Activated naive CD4-positive, alpha-beta T cell treated with anti-CD3 and anti-CD28 coated beads, Interleukin-2, amount 10 ng/mL, durations not matched to agents 7 days and 5 days (primary cell): ENCODE measurements at regions not wholly inside any gene's neighbourhood (a gene's known extent, or its start where the extent isn't known, plus 50 kb on each side); places are given as distances from the start of the nearest gene placed in this dataset.

Experiments used
- CTCF ChIA-PET: fragments of 350-600 bp; sonication (Branson Sonifier 250); formaldehyde crosslinking; loops from one replicate; lab custom pipeline; 2021; ENCODE audit warnings: antibody characterized with exemption; lab: Charles Lee
- DNase-seq: peaks from one replicate; pipeline ENCODE4 v3.0.0-alpha.2; 2020
- H3K27ac Mint-ChIP-seq: one replicate; pipeline ENCODE4 v1.8.0; 2021; ENCODE audit warnings: mild to moderate bottlenecking, moderate library complexity, mixed read lengths
- H3K27me3 Mint-ChIP-seq: one replicate; pipeline ENCODE4 v1.8.0; 2021; ENCODE audit warnings: mild to moderate bottlenecking, mixed read lengths
- H3K36me3 Mint-ChIP-seq: one replicate; pipeline ENCODE4 v1.8.0; 2021; ENCODE audit warnings: mixed read lengths
- H3K4me1 Mint-ChIP-seq: one replicate; pipeline ENCODE4 v1.8.0; 2021; ENCODE audit warnings: mixed read lengths
- H3K4me3 Mint-ChIP-seq: one replicate; pipeline ENCODE4 v1.8.0; 2021; ENCODE audit warnings: mild to moderate bottlenecking, moderate library complexity, mixed read lengths
- H3K9me3 Mint-ChIP-seq: one replicate; pipeline ENCODE4 v1.8.0; 2021; ENCODE audit warnings: mixed read lengths

DNA sequence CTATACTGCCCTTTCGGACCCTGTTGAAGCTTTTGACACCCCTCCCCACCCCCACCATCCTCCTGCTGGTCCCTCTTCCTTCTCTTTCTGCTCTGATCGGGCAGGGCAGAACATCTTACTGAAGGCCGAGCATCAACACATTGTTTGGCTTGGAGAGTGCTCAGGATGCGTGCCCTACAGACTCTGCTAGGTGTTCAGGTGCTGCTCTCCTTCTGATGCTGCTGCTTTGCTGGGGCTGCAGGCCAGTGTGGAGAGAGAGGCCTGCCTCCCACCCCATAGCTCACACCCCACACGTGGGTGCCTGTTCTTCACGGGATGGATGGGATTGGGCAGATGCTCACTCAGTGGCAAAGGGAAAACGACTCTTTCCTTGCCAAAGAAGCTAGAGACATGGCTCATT is 89.8 kb upstream of the ONECUT1 start:
- CTCF ChIA-PET: no interaction called here
- Mint-ChIP-seq H3K4me3 (no peak overlapping the region), H3K27ac (no peak overlapping the region), H3K27me3 (peaks cover 7% of the 10 kb centered on the region), H3K9me3 (no peaks in the 10 kb centered on the region), H3K4me1 (no peaks in the 10 kb centered on the region), H3K36me3 (no peaks in the 10 kb centered on the region)
- DNase-seq: no peak

DNA sequence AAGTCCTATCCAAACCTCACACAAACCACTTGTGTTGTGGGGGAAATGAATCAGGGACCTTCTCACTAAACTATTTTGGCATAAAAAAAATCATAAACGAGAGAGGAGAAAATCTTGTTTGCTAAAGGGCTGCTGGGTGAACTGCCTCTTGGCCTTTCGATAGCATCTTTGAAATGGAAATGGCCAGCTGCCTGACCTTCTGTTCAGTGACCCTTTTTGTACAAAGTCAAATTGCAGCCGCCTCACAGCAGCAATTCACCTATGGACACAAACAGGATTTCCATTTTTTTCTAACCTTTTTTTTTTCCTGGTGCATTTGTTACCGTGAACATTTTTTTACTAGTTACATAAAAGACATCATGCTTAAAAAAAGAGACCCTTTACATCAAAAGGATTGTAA is 89.0 kb upstream of the ONECUT1 start:
- Mint-ChIP-seq H3K36me3 (no peaks in the 10 kb centered on the region), H3K27ac (no peak overlapping the region), H3K4me1 (no peaks in the 10 kb centered on the region), H3K9me3 (no peaks in the 10 kb centered on the region), H3K4me3 (no peak overlapping the region), H3K27me3 (peaks cover 7% of the 10 kb centered on the region)
- CTCF ChIA-PET: no interaction called here
- DNase-seq: no peak

DNA sequence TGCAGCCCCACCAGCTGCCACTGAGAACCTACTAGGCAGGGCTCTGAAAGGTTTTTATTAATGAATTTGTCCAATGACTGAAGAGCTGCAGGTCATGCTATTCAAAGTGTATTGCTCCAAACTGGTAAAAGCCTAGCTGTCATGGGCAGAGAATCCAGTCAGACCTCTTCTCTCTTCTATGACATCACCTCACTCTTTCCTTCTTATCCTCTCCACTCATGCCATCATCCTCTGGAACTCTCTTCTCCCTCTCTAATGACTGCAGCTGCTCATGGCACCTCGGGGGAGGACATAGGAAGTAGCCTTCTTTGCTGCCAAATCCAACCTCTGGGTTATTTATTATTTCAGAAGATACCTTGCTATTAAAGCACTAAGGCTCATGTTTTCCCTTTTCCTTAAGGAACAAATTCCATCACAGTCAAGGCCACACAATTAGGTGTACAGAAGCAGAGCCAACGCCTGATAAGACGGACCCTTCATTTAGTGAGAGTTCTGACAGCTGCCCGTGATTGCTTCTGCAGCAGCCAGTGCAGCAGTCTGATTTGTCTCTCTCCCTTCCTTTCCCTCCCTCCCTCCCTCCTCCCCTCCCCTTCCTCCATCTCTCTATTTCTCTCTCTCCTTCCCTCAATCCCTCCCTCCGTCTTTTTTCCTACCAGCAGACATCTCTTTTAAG is 87.0 kb upstream of the ONECUT1 start:
- Mint-ChIP-seq H3K9me3 (no peaks in the 10 kb centered on the region), H3K27ac (no peak overlapping the region), H3K36me3 (no peaks in the 10 kb centered on the region), H3K4me3 (no peak overlapping the region), H3K4me1 (no peaks in the 10 kb centered on the region), H3K27me3 (peaks cover 7% of the 10 kb centered on the region)
- CTCF ChIA-PET: no interaction called here
- no peak for DNase-seq

DNA sequence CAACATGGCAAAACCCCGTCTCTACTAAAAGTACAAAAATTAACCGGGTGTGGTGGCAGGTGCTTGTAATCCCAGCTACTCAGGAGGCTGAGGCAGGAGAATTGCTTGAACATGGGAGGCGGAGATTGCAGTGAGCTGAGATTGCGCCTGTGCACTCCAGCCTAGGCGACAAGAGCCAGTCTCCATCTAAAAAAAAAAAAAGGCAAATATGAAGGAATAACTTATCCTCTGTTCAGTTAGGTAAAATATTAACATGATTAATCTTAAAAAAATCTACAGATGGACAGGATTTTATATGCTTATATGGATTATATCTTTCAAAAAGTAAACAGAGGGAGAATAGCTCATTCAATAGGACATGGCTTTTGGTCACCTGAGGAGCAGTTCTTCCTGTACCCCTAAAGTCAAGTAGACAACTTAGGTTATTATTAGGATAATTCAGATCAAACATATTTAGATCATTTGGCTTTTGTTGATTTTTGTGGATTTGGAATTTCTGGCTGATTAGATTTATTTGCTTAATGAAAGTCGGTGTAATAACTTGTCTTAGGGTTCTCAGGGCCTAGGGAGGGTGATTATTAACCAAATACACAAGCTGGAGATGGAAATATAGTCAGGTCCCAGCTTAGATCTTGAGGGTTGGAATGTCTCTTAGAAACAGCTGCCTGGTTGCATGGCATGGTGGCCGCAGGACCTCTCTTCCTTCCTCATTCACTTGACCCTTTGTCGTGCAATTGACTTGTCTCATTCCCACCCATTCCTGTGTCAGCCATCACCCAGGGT is 82.1 kb upstream of the ONECUT1 start:
- H3K27me3 Mint-ChIP-seq: no peaks in the 10 kb centered on the region
- H3K9me3 Mint-ChIP-seq: no peaks in the 10 kb centered on the region
- H3K4me1 Mint-ChIP-seq: no peaks in the 10 kb centered on the region
- no peak overlapping the region for H3K4me3 Mint-ChIP-seq
- H3K27ac Mint-ChIP-seq: no peak overlapping the region
- no peaks in the 10 kb centered on the region for H3K36me3 Mint-ChIP-seq
- CTCF ChIA-PET: no interaction called here
- DNase-seq: no peak

DNA sequence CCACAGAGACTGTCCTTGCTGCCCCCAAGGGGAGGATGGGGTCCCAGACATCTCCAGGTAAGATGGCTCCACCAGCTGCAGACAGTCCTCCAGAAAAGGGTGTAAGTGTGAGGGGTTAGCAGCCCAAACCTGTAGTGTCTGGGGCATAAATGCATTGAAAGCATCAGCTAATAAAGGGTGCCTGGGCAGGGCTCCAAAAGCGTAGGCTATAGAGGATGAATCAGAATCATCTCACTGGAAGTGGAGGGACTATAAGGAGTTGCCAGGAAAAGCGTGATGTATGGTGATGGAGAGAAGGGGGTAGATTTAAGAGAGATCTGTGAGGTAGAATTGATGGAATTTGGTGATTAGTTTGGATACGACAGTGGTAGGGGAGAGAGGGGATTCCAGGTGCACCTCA is 79.9 kb upstream of the ONECUT1 start:
- no peak for DNase-seq
- Mint-ChIP-seq H3K4me1 (no peaks in the 10 kb centered on the region), H3K27me3 (no peaks in the 10 kb centered on the region), H3K4me3 (no peak overlapping the region), H3K9me3 (peaks cover 2% of the 10 kb centered on the region), H3K36me3 (no peaks in the 10 kb centered on the region), H3K27ac (no peak overlapping the region)
- CTCF ChIA-PET: no interaction called here

DNA sequence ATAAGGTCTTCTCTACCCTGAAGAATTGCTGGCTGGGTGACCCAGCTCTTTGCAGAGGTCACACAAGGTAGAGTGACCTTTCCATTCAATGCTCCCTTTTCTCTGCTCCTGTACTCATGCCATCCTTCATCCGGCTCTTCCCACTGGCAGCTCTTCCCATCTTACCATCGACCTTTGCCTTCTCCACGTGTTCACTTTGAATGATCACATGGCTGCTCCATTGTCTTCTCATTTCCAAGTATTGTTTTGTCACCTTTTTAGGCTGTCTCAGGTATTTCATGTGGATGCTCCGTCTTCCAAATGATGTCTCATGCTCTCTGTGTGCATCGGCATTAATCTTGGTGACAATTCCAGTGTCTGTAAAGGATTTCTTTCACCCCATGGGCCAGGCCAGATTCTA is 76.6 kb upstream of the ONECUT1 start:
- no peak for DNase-seq
- H3K4me1 Mint-ChIP-seq: no peaks in the 10 kb centered on the region
- peaks cover 8% of the 10 kb centered on the region for H3K27me3 Mint-ChIP-seq
- H3K9me3 Mint-ChIP-seq: peaks cover 2% of the 10 kb centered on the region
- CTCF ChIA-PET: interaction anchor here (0.7 kb wide), 1 partner anchor 17 kb away, joined by 3 read pairs; no protein-coding TSS in a partner anchor
- H3K27ac Mint-ChIP-seq: no peak overlapping the region
- no peak overlapping the region for H3K4me3 Mint-ChIP-seq
- H3K36me3 Mint-ChIP-seq: no peaks in the 10 kb centered on the region

DNA sequence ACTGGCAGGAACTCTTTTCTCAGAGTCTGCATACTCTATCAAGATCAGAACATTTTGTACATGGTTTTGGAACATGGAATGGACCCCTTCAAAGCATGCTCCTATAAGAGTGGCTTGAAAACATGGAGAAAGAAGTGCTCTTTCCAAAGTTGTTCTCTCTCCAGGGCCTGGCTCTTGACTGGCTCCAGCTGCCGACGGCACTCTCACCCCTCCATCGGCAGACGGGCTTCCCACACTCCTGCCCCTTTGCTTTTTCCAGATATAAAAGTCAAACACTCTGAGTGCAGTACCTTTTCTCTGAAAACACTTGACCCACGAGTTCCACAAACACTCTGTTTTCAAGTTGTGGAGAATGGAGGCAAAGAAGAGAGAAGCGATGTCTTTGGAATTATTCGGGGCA is 72.5 kb upstream of the ONECUT1 start:
- Mint-ChIP-seq H3K4me1 (no peaks in the 10 kb centered on the region), H3K9me3 (peaks cover 2% of the 10 kb centered on the region), H3K27ac (no peak overlapping the region), H3K36me3 (no peaks in the 10 kb centered on the region), H3K27me3 (peaks cover 10% of the 10 kb centered on the region), H3K4me3 (no peak overlapping the region)
- no peak for DNase-seq
- CTCF ChIA-PET: no interaction called here

DNA sequence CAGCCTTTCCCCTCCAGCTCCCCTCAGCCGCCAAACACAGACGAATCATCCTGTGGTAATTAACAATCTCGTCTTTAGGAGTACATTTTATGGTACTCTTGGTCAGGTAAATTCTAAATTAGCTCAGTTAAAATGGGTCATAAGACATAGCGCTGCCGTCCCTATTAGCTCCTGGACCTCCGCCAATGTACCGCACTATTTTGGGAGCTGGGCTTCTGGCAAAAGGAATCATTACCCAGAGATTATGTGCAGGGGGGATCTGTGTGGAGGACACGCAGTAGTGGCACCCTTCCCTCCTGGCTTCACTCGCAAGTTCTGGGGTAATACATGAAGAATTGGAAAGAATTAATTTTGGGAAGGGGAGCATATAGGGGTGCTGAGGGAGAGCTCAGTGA is 68.6 kb upstream of the ONECUT1 start:
- CTCF ChIA-PET: no interaction called here
- Mint-ChIP-seq H3K27me3 (peaks cover 10% of the 10 kb centered on the region), H3K27ac (no peak overlapping the region), H3K4me3 (no peak overlapping the region), H3K9me3 (no peaks in the 10 kb centered on the region), H3K36me3 (no peaks in the 10 kb centered on the region), H3K4me1 (no peaks in the 10 kb centered on the region)
- no peak for DNase-seq

DNA sequence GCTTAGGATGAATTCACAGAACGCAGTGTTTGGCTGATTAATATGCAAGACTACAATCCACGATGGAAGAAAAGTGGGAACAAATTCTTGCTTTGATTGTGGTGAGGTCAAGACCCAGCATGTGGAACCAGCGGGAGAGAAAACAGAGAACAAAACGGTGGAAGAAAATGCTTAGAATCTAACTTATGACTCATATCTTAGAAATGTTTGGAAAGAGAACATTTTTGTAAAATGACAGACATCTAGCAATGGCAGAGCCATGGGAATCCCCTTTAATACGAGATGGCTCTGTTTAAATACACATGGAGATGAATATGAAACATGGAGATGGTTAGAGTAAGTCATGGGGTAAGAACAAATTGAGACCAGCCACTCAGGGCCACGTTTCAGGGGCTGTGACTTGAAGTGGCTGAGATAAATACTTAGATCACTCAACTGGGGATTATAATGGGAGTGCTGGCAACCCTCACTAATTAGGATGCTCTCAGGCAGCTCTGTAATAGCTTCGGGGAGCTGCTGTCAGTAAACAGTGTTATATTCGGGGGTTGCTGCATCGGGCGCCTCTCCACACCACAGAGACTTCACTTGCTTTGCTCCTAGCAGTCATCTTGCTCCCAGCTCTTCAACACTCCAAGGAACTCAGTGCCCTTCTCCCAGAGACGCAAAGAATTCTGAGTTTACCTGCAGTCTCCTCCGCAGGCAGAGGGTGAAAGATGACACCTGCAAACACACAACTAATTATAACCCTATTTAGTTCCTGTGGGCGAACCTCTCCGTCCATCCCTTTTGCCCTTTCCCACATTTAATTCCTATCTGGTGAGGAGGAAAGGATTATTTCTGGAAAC is 68.0 kb upstream of the ONECUT1 start:
- Mint-ChIP-seq H3K9me3 (no peaks in the 10 kb centered on the region), H3K27ac (no peak overlapping the region), H3K27me3 (peaks cover 10% of the 10 kb centered on the region), H3K4me3 (no peak overlapping the region), H3K36me3 (no peaks in the 10 kb centered on the region), H3K4me1 (no peaks in the 10 kb centered on the region)
- CTCF ChIA-PET: no interaction called here
- DNase-seq: no peak

DNA sequence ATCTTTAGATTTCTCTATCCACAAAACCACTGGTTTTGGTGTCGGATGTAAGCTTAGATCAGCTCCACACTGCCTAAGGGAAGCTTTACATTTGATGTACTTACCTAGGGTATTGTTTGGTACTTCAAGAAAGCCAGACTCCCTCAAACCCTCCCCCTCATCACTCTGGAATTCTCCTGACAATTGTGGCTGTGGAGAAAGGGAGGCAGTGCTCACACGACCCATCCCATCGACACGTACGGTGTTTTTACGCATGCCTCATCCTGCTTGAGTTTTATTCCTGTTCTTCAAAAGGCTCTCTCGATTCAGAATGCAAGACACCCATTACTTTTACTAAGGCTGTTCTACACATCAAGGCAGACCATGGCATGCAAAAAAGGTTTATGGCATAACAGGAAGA is 67.3 kb upstream of the ONECUT1 start:
- CTCF ChIA-PET: no interaction called here
- Mint-ChIP-seq H3K9me3 (no peaks in the 10 kb centered on the region), H3K4me3 (no peak overlapping the region), H3K27ac (no peak overlapping the region), H3K36me3 (no peaks in the 10 kb centered on the region), H3K27me3 (peaks cover 6% of the 10 kb centered on the region), H3K4me1 (no peaks in the 10 kb centered on the region)
- no peak for DNase-seq

DNA sequence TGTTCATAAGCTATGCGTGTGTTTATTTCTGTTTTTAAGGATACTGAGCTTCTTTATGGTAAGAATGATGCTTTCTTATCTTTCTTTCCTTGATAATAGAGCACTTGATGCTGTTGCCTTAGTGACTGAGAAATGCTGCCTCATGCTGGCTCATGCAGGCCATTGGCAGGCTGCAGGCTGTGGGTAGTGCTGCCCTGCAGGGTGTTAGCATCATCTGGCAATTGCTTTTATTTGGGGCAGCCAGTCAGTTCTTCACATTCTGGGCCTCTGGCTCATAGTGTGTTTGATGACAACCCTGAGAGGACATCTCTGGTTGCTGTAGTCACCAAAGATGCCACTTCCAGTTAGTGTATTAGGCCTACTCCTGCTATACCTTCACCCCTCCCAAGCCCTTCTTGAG is 66.2 kb upstream of the ONECUT1 start:
- Mint-ChIP-seq H3K4me3 (no peak overlapping the region), H3K27me3 (no peaks in the 10 kb centered on the region)
- CTCF ChIA-PET: no interaction called here

DNA sequence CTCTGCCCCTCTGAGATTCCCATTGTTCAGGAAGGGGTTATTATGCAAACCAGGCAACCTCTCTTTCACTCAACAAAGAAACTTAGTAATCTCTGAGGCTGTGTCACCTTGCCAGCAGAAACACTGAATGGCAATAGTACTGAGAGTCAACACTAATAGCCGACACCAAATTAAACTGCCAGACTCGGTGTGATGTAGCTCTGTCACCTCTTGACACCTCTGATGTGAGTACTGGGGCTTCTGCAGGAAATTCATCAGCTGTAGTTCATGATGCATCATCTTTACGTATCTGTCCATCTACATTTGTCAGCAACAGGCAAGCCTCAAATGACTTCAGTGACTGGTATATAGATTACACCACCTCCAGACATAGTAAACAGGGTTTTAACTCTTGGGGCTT is 65.0 kb upstream of the ONECUT1 start:
- no peaks in the 10 kb centered on the region for H3K27me3 Mint-ChIP-seq
- H3K4me3 Mint-ChIP-seq: no peak overlapping the region
- DNase-seq: no peak
- no peak overlapping the region for H3K27ac Mint-ChIP-seq
- CTCF ChIA-PET: no interaction called here
- no peaks in the 10 kb centered on the region for H3K4me1 Mint-ChIP-seq
- H3K9me3 Mint-ChIP-seq: no peaks in the 10 kb centered on the region
- H3K36me3 Mint-ChIP-seq: no peaks in the 10 kb centered on the region

More for the DNA sequence above, 66.2 kb upstream of the ONECUT1 start:
- Mint-ChIP-seq H3K9me3 (no peaks in the 10 kb centered on the region), H3K4me1 (no peaks in the 10 kb centered on the region), H3K27ac (no peak overlapping the region), H3K36me3 (no peaks in the 10 kb centered on the region)
- DNase-seq: no peak

DNA sequence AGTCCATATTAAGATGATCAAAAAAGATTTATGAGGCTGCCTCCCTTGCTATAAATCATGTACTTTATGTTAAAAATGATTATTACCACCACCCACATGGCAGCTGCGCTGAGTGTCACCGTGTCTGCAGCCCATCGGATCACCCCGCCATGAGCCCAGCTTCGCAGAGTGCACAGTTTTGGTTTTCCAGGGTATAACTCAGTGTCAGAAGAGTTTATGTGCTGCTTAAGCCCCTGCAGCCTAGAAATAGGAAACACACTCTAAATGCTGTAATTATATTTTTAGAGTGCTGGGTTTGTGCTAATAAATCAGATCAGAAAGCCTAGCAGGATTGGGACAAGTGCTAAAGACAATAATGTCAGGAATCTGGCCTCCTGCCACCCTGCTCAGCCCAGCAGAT is 54.7 kb upstream of the ONECUT1 start:
- DNase-seq: no peak
- Mint-ChIP-seq H3K9me3 (peaks cover 2% of the 10 kb centered on the region), H3K27me3 (peaks cover 25% of the 10 kb centered on the region), H3K27ac (no peak overlapping the region), H3K4me1 (no peaks in the 10 kb centered on the region), H3K4me3 (no peak overlapping the region), H3K36me3 (no peaks in the 10 kb centered on the region)
- CTCF ChIA-PET: no interaction called here
